ENCODE measurements at regions not wholly inside any gene's neighbourhood (a gene's known extent, or its start where the extent isn't known, plus 50 kb on each side); places are given as distances from the start of the nearest gene placed in this dataset.

DNA sequence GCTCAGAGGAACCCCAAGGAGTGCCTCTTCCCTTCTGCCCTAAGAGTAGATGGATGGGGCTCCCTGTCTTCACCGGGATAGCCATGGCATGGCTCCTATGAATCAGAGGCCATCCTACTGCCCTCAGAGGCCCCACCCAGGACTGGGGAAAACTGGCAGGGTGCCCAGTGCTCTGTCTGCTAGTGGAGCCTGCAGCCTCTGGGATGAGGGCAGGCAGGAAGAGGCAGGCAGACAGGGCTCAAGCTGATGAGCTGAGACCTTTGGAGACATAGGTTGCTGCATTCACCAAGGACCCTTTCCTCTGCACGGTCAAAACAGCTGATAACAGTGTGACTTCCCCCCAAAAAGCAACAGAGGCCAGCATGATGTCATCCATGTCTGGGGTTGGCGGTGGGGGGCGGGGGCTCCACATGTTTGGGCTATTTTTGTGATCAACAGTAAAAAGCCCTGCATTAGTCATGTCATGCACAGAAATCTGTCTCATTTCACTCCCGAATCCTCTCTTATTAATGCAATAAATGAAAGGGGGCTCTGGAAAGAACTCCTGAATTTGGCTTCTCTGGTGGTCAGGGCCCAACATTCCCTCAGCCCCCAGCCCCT is 207.6 kb upstream of the MAMLD1 start:
- Histone ChIP-seq H3K4me1 (replicated peaks) (peaks cover 11% of the 10 kb centered on the region), H3K36me3 (no peaks in the 10 kb centered on the region), H3K9me3 (replicated peaks) (no peaks in the 10 kb centered on the region), H3K27ac (no peak overlapping the region), H3K27me3 (replicated peaks) (no peaks in the 10 kb centered on the region), H3K4me3 (no peak overlapping the region)
- DNase-seq (ENCODE audit: low read depth in 1 of 2, low spot score in 2 of 2), result peak; percentile 65 to 83

DNA sequence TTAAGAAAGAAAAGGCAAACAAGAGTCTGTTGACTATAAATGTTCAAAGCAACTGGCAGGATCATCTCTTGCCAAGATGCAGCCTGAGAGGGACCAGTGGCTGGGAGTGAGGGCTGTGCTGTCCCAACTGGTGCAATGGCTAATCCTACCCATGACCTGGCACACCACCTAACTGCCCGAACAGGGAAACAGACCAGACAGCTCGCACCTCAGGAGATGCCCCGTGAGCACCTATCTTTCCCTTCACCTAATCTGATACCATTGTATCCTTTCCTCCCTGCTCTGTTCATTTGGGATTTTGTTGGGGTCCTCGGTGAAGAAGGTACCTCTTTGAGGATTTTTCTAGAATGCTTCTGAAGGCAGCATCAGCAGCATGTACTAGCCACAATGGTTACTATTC is 206.5 kb upstream of the MAMLD1 start:
- H3K4me3 ChIP-seq, result no peak overlapping the region
- H3K27ac ChIP-seq, result no peak overlapping the region
- DNase-seq (ENCODE audit: low read depth in 1 of 2, low spot score in 2 of 2), result no peak
- H3K36me3 ChIP-seq, result no peaks in the 10 kb centered on the region
- H3K4me1 ChIP-seq (replicated peaks), result peaks cover 11% of the 10 kb centered on the region
- no peaks in the 10 kb centered on the region for H3K9me3 ChIP-seq (replicated peaks)
- H3K27me3 ChIP-seq (replicated peaks), result no peaks in the 10 kb centered on the region

DNA sequence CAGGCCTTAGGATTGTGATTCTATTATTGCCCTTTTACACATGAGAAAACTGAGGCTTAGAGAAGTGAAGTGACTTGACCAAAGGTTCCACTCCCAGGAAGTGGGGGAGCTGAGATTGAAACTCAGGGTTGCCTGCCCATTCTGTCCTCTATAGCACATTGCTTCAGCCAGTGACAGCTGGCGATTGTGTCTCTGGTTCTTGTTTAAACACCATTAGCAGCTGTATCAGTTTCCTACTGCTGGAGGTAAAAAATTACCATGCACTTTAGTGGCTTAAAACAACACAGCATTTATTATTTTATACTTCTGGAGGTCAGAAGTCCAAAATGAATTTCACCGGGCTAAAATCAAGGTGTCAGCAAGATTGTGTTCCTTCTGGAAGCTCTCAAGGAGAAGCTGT is 205.8 kb upstream of the MAMLD1 start:
- no peak overlapping the region for H3K27ac ChIP-seq
- H3K27me3 ChIP-seq (replicated peaks), result no peaks in the 10 kb centered on the region
- H3K36me3 ChIP-seq, result no peaks in the 10 kb centered on the region
- no peak overlapping the region for H3K4me3 ChIP-seq
- H3K9me3 ChIP-seq (replicated peaks), result no peaks in the 10 kb centered on the region
- no peak for DNase-seq (ENCODE audit: low read depth in 1 of 2, low spot score in 2 of 2)
- H3K4me1 ChIP-seq (replicated peaks), result peaks cover 11% of the 10 kb centered on the region

DNA sequence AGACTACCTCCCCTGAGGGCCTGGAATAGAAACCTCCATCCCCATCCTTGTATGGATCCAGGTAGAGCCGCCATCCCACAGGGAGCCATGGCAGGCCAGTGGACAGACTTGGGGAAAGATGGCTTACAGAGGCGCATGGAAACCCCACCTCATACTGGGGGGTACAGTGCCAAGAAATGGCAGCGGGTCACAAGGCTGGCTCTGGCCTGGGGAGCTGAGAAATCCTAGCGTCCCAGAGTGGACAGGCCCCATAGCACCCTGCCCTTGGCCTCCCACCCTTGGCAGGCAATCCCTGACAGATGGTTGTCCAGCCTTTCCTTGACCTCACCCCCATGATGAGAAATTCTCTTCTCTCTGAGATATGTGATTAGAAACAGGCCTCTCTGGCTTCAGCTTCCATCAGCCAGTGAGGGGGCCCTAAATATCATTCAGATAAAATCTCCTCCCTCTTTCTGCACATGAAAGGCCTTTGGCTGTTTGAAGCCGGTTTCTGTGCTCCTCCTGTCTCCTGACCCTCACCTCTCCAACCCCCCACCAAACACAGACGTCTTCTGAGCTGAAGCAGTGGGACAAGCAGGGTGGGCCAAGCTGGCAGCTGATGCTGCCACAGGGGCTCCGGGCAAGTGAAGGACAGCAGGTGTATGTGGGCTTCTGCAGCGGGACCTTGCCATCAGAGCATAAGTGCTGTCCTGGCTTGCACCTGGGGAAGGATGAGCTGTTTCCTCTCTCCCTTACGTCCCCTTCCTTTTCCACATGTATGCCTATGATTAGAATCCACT is 204.4 kb upstream of the MAMLD1 start:
- Histone ChIP-seq H3K9me3 (replicated peaks) (no peaks in the 10 kb centered on the region), H3K27ac (no peak overlapping the region), H3K4me3 (no peak overlapping the region), H3K36me3 (no peaks in the 10 kb centered on the region), H3K4me1 (replicated peaks) (peaks cover 11% of the 10 kb centered on the region), H3K27me3 (replicated peaks) (no peaks in the 10 kb centered on the region)
- DNase-seq (ENCODE audit: low read depth in 1 of 2, low spot score in 2 of 2), result no peak

DNA sequence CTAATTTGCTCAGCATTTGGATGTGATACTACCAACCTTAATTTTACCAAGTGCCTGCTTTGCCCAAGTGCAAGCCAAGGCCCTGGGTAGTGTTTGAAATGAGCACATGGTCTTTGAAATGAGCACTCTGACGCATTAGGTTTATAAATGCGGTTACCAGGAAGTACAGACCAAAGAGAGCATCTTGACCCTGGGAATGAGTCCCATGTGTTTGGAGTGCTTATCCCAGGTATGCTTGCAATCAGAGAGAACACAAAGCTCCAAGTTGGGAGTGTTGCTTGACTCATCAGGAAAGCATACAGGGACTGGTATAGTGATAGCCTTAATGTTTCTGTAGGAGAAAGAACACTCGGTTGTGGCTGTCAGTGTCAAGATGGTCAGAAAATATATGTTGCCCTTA is 203.6 kb upstream of the MAMLD1 start:
- H3K4me3 ChIP-seq, result no peak overlapping the region
- peaks cover 11% of the 10 kb centered on the region for H3K4me1 ChIP-seq (replicated peaks)
- DNase-seq (ENCODE audit: low read depth in 1 of 2, low spot score in 2 of 2), result no peak
- H3K27ac ChIP-seq, result no peak overlapping the region
- H3K36me3 ChIP-seq, result no peaks in the 10 kb centered on the region
- no peaks in the 10 kb centered on the region for H3K9me3 ChIP-seq (replicated peaks)
- H3K27me3 ChIP-seq (replicated peaks), result no peaks in the 10 kb centered on the region

DNA sequence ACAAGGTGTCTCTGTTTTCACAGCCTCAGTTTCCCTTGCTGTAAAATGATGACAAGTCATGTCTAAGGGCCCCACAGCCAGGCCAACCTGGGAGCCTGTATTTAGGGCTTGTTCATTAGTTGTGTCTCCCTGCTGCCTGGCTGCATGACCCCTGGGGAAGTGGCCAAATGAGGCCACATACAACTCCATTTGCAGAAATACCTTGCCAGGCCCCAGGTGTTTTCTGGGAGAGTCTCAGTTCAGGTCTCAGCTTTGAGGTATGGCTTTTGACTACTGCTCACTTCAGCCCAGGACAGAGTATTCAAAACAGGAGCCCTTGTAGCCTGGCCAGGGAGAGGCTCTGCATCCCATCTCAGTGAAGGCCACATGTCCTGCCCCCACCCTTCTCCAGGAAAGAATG is 202.5 kb upstream of the MAMLD1 start:
- no peak for DNase-seq (ENCODE audit: low read depth in 1 of 2, low spot score in 2 of 2)
- Histone ChIP-seq H3K4me3 (no peak overlapping the region), H3K4me1 (replicated peaks) (peaks cover 4% of the 10 kb centered on the region), H3K27me3 (replicated peaks) (no peaks in the 10 kb centered on the region), H3K9me3 (replicated peaks) (no peaks in the 10 kb centered on the region), H3K36me3 (no peaks in the 10 kb centered on the region), H3K27ac (no peak overlapping the region)

DNA sequence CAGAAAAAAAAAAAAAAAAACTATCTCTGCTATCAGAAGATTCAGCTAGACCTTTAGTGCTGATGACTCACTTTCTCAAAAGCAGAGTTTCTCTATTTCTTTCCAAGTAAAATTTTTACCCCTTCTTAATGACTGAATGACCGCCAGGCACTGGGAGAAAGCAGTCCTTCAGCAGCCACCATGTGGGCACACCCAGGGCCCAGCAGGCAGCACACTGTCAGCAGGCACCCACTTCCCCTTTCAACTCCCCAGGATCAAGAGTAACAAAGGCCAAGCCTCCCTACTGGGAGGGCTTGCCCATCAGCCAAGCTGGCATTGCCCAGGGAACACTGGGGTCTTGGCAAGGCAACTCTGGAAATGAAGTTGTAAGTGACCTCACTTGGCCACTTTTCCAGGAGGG is 201.9 kb upstream of the MAMLD1 start:
- no peak overlapping the region for H3K4me3 ChIP-seq
- DNase-seq (ENCODE audit: low read depth in 1 of 2, low spot score in 2 of 2), result no peak
- H3K27ac ChIP-seq, result no peak overlapping the region
- H3K27me3 ChIP-seq (replicated peaks), result no peaks in the 10 kb centered on the region
- H3K36me3 ChIP-seq, result no peaks in the 10 kb centered on the region
- no peaks in the 10 kb centered on the region for H3K9me3 ChIP-seq (replicated peaks)
- no peaks in the 10 kb centered on the region; the same call in 1 of the 2 replicates for H3K4me1 ChIP-seq (replicated peaks)

DNA sequence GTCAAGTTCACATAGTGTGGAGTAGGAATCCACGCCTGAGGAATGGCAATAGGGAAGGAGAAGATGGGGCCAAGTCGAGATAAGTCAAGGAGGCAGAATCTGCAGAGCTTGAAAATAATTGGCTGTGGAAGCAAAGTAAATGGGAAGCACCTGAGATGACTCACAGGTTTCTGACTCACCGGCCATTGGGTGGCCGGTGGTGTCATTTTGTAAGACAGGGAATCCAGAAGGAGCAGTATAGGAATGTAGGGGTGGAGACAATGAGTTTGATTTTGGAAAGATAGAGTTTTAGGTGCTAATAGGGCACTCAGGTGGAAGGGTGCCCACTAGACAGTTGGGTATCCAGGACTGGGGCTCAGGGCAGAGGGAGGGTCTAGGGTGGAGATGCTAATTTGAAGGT is 201.0 kb upstream of the MAMLD1 start:
- Histone ChIP-seq H3K36me3 (no peaks in the 10 kb centered on the region), H3K4me3 (no peak overlapping the region), H3K27ac (no peak overlapping the region), H3K4me1 (replicated peaks) (no peaks in the 10 kb centered on the region; the same call in 1 of the 2 replicates), H3K27me3 (replicated peaks) (no peaks in the 10 kb centered on the region), H3K9me3 (replicated peaks) (no peaks in the 10 kb centered on the region)
- DNase-seq (ENCODE audit: low read depth in 1 of 2, low spot score in 2 of 2), result no peak

DNA sequence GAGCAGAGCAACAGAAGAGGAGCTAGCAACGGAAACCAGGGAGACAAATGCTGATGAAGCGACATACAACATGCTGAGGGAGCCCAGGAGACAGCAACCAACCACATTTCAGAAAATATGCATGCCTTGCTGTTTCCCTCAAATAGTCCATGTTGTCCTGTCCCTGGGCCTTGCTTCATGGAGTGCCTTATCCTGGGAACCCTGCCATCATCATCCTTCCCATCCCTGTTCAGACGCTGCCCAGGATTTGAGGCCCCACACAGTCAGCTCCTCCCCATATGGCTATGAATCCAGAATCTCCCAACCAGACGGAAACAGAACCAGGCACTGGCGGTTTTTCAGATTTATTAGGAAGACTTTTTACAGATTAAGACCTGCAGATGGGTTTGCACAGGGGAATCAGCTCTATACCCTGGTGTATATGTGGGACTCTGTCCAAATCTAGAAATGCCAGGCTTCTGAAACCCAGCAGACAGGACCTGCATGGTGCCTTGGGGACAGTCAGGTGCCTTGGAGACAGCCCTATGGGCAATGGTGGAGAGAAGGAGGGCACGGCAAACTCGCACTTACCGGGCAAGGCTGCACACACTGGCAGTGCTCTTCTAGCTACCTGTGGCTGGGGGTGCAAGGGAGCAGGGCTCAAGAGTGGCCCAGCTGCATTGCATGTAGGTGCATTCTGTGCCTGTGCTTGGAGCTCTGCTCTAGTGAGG is 199.7 kb upstream of the MAMLD1 start:
- Histone ChIP-seq H3K36me3 (no peaks in the 10 kb centered on the region), H3K4me3 (no peak overlapping the region), H3K27me3 (replicated peaks) (no peaks in the 10 kb centered on the region), H3K27ac (no peak overlapping the region), H3K9me3 (replicated peaks) (no peaks in the 10 kb centered on the region), H3K4me1 (replicated peaks) (no peaks in the 10 kb centered on the region; the same call in 1 of the 2 replicates)
- no peak for DNase-seq (ENCODE audit: low read depth in 1 of 2, low spot score in 2 of 2)

DNA sequence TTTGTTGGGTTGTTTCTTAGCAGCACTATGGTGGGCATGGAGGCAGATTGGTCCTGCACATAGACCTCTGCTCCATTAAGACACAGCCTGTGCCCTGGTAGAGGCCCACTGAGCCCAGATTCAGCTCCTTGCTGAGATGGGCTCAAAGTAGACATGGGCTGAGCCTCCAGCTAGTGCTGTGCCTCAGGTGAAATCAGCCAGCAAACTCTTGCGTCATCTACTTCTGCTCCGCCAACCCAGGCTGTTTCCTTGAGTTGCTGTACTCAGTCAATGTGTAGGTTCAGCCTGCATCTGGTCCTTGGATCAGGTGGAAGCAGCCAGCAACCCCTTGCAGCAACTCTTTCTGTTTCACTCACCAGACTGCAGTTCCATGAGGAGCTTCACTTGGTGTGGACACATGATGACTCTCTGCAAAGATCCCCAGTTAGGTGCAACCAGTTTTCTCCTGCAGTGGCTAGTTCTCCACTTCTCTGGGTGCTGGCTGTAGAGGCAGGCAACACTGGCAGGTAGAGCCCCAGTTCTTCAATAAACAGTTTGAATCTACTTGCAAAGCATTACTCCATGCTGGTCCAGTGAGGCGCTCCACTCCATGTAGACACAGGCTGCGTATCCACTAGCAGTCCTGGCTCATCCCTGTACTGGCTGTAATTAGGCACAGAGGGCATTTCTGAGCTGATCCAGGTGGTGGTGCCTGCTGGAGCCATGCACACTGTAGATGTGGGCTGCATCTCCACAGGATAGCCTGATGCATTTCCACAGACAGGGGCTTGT is 199.0 kb upstream of the MAMLD1 start:
- H3K9me3 ChIP-seq (replicated peaks), result no peaks in the 10 kb centered on the region
- no peak overlapping the region for H3K4me3 ChIP-seq
- no peaks in the 10 kb centered on the region for H3K27me3 ChIP-seq (replicated peaks)
- H3K4me1 ChIP-seq (replicated peaks), result no peaks in the 10 kb centered on the region; the same call in 1 of the 2 replicates
- H3K36me3 ChIP-seq, result no peaks in the 10 kb centered on the region
- no peak overlapping the region for H3K27ac ChIP-seq
- no peak for DNase-seq (ENCODE audit: low read depth in 1 of 2, low spot score in 2 of 2)

DNA sequence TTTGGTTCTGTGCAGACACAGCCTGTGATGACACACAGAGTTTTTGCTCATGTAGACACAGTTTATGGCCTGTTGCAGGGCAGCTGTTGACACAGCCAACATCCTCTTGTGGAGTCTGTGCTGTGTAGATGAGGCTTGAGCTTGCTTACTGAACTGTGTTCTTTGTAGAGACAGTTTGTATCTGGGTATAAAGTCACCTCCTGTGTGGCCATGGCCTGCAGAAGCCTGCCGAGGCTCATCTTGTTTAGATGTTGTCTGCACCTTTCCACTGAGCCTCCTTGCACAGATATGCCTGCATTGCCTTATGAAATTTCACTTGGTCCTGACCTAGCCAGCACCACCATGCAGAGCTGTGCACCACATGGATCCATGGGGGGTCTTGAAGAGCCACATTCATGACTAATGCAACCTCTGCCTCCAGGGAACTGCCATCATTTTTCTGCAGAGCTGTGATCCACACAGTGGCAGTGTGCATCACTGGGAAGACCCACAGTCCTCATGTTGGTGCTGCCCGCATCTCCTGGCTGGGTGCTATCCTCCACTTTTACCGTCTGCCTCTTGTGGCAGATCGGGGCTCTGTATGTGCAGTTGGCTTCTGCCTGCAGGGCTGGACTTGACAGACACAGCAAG is 198.0 kb upstream of the MAMLD1 start:
- Histone ChIP-seq H3K27ac (no peak overlapping the region), H3K27me3 (replicated peaks) (no peaks in the 10 kb centered on the region), H3K36me3 (no peaks in the 10 kb centered on the region), H3K9me3 (replicated peaks) (no peaks in the 10 kb centered on the region), H3K4me1 (replicated peaks) (no peaks in the 10 kb centered on the region; the same call in 1 of the 2 replicates), H3K4me3 (no peak overlapping the region)
- no peak for DNase-seq (ENCODE audit: low read depth in 1 of 2, low spot score in 2 of 2)

DNA sequence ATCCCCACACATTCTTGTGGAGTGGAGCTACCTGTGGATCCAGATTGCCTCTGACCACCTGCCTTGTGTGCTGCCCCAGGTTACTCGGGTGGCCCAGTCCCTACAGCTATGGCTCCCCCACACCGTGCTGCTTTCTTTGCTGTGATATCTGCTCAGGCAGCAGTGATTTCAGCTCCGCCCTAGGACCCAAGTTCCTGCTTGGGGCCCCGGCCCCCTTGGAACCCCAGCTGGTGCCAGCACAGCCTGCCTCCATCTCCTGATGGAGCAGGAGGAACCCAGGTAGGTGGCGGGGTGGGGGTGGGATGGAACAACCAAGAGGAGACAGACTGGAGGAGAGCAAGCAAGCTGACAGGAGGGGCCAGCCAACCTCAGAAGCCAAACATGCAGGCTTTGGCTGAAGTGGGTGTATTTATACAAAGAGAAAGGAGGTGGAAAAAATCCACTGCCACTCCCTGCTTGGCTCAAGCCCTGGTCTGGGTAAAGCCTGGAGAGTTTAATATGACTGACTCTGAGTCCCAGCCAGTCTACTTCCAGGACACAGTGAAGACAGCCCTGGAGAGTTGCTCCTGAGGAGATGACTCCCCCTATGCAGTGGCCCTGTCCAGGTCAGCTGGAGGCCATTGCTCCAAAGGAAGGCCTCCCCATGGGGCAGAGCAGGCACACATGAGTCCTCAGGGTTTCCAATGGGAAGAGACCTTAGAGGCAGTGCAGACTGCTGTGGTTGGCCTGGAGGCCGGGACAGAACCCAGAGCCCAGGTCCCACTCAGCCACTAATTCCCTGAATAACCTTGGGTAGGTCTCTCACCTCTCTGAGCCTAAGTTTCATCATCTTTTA is 197.1 kb upstream of the MAMLD1 start:
- no peak for DNase-seq (ENCODE audit: low read depth in 1 of 2, low spot score in 2 of 2)
- Histone ChIP-seq H3K27me3 (replicated peaks) (no peaks in the 10 kb centered on the region), H3K27ac (no peak overlapping the region), H3K9me3 (replicated peaks) (no peaks in the 10 kb centered on the region), H3K4me3 (no peak overlapping the region), H3K36me3 (no peaks in the 10 kb centered on the region), H3K4me1 (replicated peaks) (no peaks in the 10 kb centered on the region; the same call in 1 of the 2 replicates)
